HEK293 (cell line): ENCODE measurements at regions not wholly inside any gene's neighbourhood (a gene's known extent, or its start where the extent isn't known, plus 50 kb on each side); places are given as distances from the start of the nearest gene placed in this dataset.

Source experiments
- CTCF ChIA-PET: fragments of 350-600 bp; formaldehyde crosslinking; extraction: SDS; loops from one replicate; lab custom pipeline; 2021; ENCODE audit warnings: antibody characterized with exemption; lab: Yijun Ruan, JAX
- POLR2A ChIA-PET: fragments of 300-600 bp; formaldehyde crosslinking; extraction: SDS; loops from one replicate; lab custom pipeline; 2020; ENCODE audit warnings: antibody characterized with exemption, inconsistent platforms; lab: Yijun Ruan, JAX
- H3K27ac ChIP-seq: fragments of 200-500 bp; sonication (Bioruptor generic); 2 replicates; pipeline ENCODE4 v1.5.1; 2014; ENCODE audit warnings: low read depth, low read length, control low read depth, inconsistent platforms; ENCODE audit errors: extremely low read depth
- H3K36me3 ChIP-seq, 2 experiments: fragments of 200-500 bp in 1 of 2; sonication (Bioruptor generic) in 1 of 2; 1 replicate in 1 of 2; 2 replicates in 1 of 2; pipeline ENCODE4 v1.5.1; 2014 to 2017; ENCODE audit warnings: inconsistent platforms in 2 of 2, low read length in 2 of 2; ENCODE audit not compliant: control insufficient read depth in 2 of 2, insufficient read depth in 1 of 2
- H3K4me1 ChIP-seq: fragments of 200-500 bp; sonication (Bioruptor generic); 2 replicates; pipeline ENCODE4 v1.5.1; 2014; ENCODE audit warnings: mild to moderate bottlenecking, low read length, inconsistent platforms; ENCODE audit not compliant: control insufficient read depth, insufficient read depth
- H3K4me3 ChIP-seq: 2 replicates; pipeline ENCODE4 v1.5.1; 2011; ENCODE audit warnings: low read depth, mild to moderate bottlenecking, control low read depth, low read length, moderate library complexity
- H3K9me3 ChIP-seq: fragments of 200-500 bp; sonication (Bioruptor generic); 2 replicates; pipeline ENCODE4 v1.5.1; 2014; ENCODE audit warnings: low read depth, low read length, inconsistent platforms; ENCODE audit not compliant: control insufficient read depth, insufficient read depth
- BCL6B ChIP-seq: fragments of 450-650 bp; formaldehyde crosslinking; IDR thresholded peaks from 2 replicates; pipeline ENCODE4 v1.5.1; 2017; ENCODE audit warnings: missing biosample characterization, missing genetic modification characterization
- KLF7 ChIP-seq: fragments of 450-650 bp; formaldehyde crosslinking; IDR thresholded peaks from 2 replicates; pipeline ENCODE4 v1.5.1; 2016; ENCODE audit warnings: missing biosample characterization, missing genetic modification characterization, borderline replicate concordance
- MYNN ChIP-seq: fragments of 450-650 bp; formaldehyde crosslinking; IDR thresholded peaks from 2 replicates; pipeline ENCODE4 v1.5.1; 2016; ENCODE audit warnings: missing biosample characterization, missing genetic modification characterization, borderline replicate concordance
- OVOL3 ChIP-seq: fragments of 450-650 bp; formaldehyde crosslinking; IDR thresholded peaks from 2 replicates; pipeline ENCODE4 v1.5.1; 2016; ENCODE audit warnings: missing biosample characterization, missing genetic modification characterization
- PRDM1 ChIP-seq: fragments of 450-650 bp; formaldehyde crosslinking; IDR thresholded peaks from 2 replicates; pipeline ENCODE4; 2016; ENCODE audit warnings: missing biosample characterization, missing genetic modification characterization
- SP2 ChIP-seq: fragments of 450-650 bp; formaldehyde crosslinking; IDR thresholded peaks from 2 replicates; pipeline ENCODE4 v1.5.1; 2016; ENCODE audit warnings: missing biosample characterization, missing genetic modification characterization
- ZNF140 ChIP-seq: fragments of 450-650 bp; formaldehyde crosslinking; IDR thresholded peaks from 2 replicates; pipeline ENCODE4 v1.5.1; 2016; ENCODE audit warnings: missing biosample characterization, missing genetic modification characterization
- ZNF146 ChIP-seq: fragments of 450-650 bp; formaldehyde crosslinking; IDR thresholded peaks from 2 replicates; pipeline ENCODE4 v1.5.1; 2016; ENCODE audit warnings: missing biosample characterization, missing genetic modification characterization
- ZNF155 ChIP-seq: fragments of 450-650 bp; formaldehyde crosslinking; IDR thresholded peaks from 2 replicates; pipeline ENCODE4 v1.5.1; 2016; ENCODE audit warnings: missing biosample characterization, missing genetic modification characterization
- ZNF239 ChIP-seq: fragments of 450-650 bp; formaldehyde crosslinking; IDR thresholded peaks from 2 replicates; pipeline ENCODE4 v1.5.1; 2016; ENCODE audit warnings: missing biosample characterization, missing genetic modification characterization
- ZNF280D ChIP-seq: fragments of 450-650 bp; formaldehyde crosslinking; IDR thresholded peaks from 2 replicates; pipeline ENCODE4 v1.5.1; 2016; ENCODE audit warnings: missing biosample characterization, missing genetic modification characterization
- ZNF37A ChIP-seq: fragments of 450-650 bp; IDR thresholded peaks from 2 replicates; pipeline ENCODE4 v1.5.1; 2018; ENCODE audit warnings: missing biosample characterization, missing genetic modification characterization
- ZNF513 ChIP-seq: fragments of 450-650 bp; IDR thresholded peaks from 2 replicates; pipeline ENCODE4 v1.5.1; 2018; ENCODE audit warnings: missing biosample characterization, missing genetic modification characterization
- ZNF514 ChIP-seq: fragments of 450-650 bp; formaldehyde crosslinking; IDR thresholded peaks from 2 replicates; pipeline ENCODE4 v1.5.1; 2016; ENCODE audit warnings: missing biosample characterization, missing genetic modification characterization
- ZNF768 ChIP-seq: fragments of 450-650 bp; formaldehyde crosslinking; IDR thresholded peaks from 2 replicates; pipeline ENCODE4 v1.5.1; 2018; ENCODE audit warnings: missing biosample characterization, mild to moderate bottlenecking, missing genetic modification characterization
- ZNF792 ChIP-seq: fragments of 450-650 bp; formaldehyde crosslinking; IDR thresholded peaks from 2 replicates; pipeline ENCODE4 v1.5.1; 2016; ENCODE audit warnings: missing biosample characterization, missing genetic modification characterization
- ZNF830 ChIP-seq: fragments of 450-650 bp; IDR thresholded peaks from 2 replicates; pipeline ENCODE4 v1.5.0; 2018; ENCODE audit warnings: missing biosample characterization, missing genetic modification characterization, low read depth, mild to moderate bottlenecking, moderate library complexity

DNA sequence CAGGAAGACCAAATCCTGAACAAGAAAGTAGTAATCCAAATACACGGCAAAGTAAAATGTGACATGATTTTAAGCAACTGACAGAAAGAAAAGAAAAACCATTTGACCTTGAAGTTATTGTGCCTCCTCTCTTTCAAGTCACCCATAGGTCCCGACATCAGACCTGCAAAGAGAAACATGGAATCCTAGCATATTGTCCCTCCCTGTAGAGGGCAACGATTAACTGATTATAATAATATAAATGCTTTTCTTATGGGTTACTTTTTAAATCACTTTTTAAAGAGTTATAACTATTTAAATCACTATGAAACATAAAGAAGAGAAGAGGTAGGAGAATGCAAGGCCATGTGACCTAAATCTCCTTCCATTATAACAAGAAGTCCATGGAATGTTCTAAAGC, 143.2 kb upstream of the LIPC start (continued):
- TF ChIP-seq ZNF513 (no peak), ZNF514 (no peak), KLF7 (tag by site-specific recombination) (no peak), ZNF37A (no peak), MYNN (tag by site-specific recombination) (no peak)
- TF ChIP-seq, all 188 proteins: peak for 0

DNA sequence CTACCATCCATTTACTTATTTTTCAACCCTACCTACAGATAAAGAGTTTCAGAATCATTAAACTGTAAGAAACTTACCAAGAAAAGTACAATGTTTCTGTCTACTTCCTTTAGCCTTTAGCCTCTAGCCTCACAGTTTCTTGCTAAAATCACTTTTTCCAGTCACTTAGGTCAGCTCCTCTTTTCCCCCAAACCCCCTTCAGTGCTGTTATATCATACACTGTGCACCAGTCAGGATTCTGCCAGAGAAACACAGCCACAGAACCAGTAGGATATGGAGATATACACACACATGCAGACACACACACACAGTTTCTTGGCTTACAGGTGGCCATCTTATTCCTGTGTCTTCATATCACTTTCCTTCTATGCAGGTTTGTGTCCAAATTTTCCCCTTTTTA, 139.9 kb upstream of the LIPC start:
- TF ChIP-seq ZNF830 (tag by site-specific recombination), result no peak
- TF ChIP-seq ZNF239, result no peak
- no peak for TF ChIP-seq ZNF155
- TF ChIP-seq SP2 (tag by site-specific recombination), result no peak
- no peak for TF ChIP-seq ZNF792 (tag by site-specific recombination)
- no peak for TF ChIP-seq OVOL3 (tag by site-specific recombination)
- no peak for TF ChIP-seq ZNF146 (tag by site-specific recombination)
- no peak for TF ChIP-seq PRDM1 (tag by site-specific recombination)
- TF ChIP-seq ZNF768, result no peak
- TF ChIP-seq ZNF280D (tag by site-specific recombination), result no peak
- no peak for TF ChIP-seq BCL6B (tag by site-specific recombination)
- no peak for TF ChIP-seq ZNF140 (tag by site-specific recombination)
- TF ChIP-seq, all 188 proteins: peak for 0
- Histone ChIP-seq H3K36me3 (no peaks in the 10 kb centered on the region), H3K4me3 (no peak overlapping the region), H3K4me1 (no peaks in the 10 kb centered on the region), H3K9me3 (no peaks in the 10 kb centered on the region), H3K27ac (no peak overlapping the region)
- POLR2A ChIA-PET, result no interaction called here
- CTCF ChIA-PET, result no interaction called here

DNA sequence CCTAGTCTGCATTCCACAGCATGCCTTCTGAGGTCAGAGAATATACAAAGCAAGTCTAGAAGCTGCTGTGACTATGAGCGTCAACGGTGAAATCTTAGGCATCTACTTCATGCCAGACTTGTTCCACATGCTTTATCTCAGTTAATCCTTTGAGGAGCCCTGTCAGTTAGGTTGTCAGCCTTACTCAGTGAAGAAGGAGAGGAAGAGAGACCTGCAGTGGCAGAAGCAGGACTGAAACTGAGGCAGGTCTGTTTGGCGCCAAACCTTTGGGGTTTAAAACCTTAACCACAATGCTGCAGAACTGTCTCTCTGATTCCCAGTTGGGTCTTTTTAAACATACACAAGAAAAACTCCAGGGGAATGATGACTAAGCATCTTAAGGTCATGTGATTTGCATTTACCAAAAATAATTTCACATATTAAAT, 139.0 kb upstream of the LIPC start:
- no peaks in the 10 kb centered on the region for H3K9me3 ChIP-seq
- no peak overlapping the region for H3K4me3 ChIP-seq
- no peaks in the 10 kb centered on the region for H3K4me1 ChIP-seq
- no peaks in the 10 kb centered on the region for H3K36me3 ChIP-seq
- TF ChIP-seq MYNN (tag by site-specific recombination), result no peak
- ChIA-PET CTCF (no interaction called here), POLR2A (no interaction called here)
- no peak overlapping the region for H3K27ac ChIP-seq
